ENCODE measurements at regions not wholly inside any gene's neighbourhood (a gene's known extent, or its start where the extent isn't known, plus 50 kb on each side); places are given as distances from the start of the nearest gene placed in this dataset.
"Not testable (repeated sequence)": the region's sequence is repeated elsewhere in the genome, so short reads cannot be mapped to it uniquely, and the experiment has no call there.

DNA sequence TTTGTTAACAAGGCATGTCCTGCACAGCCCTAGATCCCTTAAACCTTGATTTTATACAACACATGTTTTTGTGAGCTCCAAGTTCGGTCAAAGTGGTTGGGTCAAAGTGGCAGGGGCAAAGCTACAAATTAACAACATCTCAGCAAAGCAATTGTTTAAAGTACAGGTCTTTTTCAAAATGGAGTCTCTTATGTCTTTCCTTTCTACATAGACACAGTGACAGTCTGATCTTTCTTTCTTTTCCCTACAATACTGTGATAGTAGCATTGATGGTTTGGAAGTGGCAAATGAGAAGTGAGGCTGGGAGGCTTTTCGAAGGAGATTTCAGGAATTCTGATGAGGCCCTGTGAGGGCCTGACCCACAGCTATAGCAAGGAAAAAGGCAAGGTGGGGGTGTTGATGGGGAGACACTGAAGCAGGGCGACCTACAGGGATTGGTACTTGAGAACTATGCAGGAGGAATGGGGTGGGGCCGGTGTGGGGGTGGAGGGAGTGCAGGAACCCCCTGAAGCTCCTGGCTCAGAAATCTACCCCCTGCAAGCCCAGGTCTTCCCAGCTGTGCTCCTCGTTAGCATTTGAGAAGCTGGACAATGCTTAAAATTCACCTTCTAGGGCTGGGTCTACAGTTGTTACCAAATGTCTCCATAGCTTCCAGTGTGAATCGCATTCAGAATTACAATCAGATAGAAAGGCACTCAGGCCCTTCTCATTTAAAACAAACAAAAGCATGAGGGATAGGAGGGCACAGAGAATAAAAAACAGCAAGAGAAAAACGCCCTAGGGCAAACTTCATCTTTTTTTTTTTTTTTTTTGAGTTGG is 102.6 kb upstream of the PPM1J start:
- no peaks in the 10 kb centered on the region for H3K36me3 ChIP-seq (ENCODE audit: control insufficient read depth in 2 of 2, insufficient read depth in 2 of 2, low read length in 2 of 2)
- no peaks in the 10 kb centered on the region for H3K4me1 ChIP-seq (ENCODE audit: control insufficient read depth, insufficient read depth, low read length)
- no peak overlapping the region for H3K27ac ChIP-seq (ENCODE audit: low read length)
- no peaks in the 10 kb centered on the region for H3K9me3 ChIP-seq (ENCODE audit: control insufficient read depth in 2 of 2, low read length in 2 of 2)
- no peak overlapping the region for H3K9ac ChIP-seq (ENCODE audit: low read length in 2 of 2)
- no peaks in the 10 kb centered on the region for H3K27me3 ChIP-seq (ENCODE audit: control insufficient read depth in 1 of 2, insufficient read depth in 2 of 2, low read length in 2 of 2)
- H3K4me3 ChIP-seq (ENCODE audit: low read length in 2 of 2), result no peak overlapping the region

DNA sequence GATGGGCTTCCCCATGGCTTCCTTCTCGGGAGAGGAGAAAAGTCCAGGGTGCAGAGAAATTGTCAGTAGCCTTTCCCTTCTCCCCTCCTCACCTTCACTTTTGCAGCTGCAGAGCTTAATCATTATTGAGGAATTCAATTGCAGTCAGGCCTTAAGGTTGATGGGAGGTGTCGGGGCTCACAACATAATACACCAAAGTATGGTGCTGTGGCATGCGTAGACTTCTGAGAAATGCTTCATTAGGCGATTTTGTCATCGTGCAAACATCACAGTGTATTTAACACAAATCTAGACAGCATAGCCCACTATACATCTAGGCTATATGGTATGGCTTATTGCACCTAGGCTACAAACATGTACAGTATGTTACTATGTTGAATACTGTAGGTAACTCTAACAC is 100.2 kb upstream of the PPM1J start:
- H3K4me1 ChIP-seq (ENCODE audit: control insufficient read depth, insufficient read depth, low read length), result no peaks in the 10 kb centered on the region
- no peaks in the 10 kb centered on the region for H3K27me3 ChIP-seq (ENCODE audit: control insufficient read depth in 1 of 2, insufficient read depth in 2 of 2, low read length in 2 of 2)
- H3K4me3 ChIP-seq (ENCODE audit: low read length in 2 of 2), result no peak overlapping the region

DNA sequence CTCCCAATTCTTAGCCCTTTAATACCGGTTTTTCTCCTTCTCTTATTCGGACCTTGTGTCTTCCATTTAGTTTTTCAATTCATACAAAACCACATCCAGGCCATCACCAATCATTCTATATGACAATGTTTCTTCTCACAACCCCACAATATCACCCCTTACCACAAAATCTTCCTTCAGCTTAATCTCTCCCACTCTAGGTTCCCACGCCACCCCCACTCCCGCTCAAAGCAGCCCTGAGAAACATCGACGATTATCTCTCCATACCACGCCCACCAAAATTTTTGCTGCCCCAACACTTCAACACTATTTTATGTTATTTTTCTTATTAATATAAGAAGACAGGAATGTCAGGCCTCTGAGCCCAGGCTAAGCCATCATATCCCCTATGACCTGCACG is 99.5 kb upstream of the PPM1J start:
- not testable (repeated sequence) for H3K9ac ChIP-seq (ENCODE audit: low read length in 2 of 2); H3K27me3 ChIP-seq (ENCODE audit: control insufficient read depth in 1 of 2, insufficient read depth in 2 of 2, low read length in 2 of 2); H3K27ac ChIP-seq (ENCODE audit: low read length); H3K4me3 ChIP-seq (ENCODE audit: low read length in 2 of 2); H3K9me3 ChIP-seq (ENCODE audit: control insufficient read depth in 2 of 2, low read length in 2 of 2); H3K4me1 ChIP-seq (ENCODE audit: control insufficient read depth, insufficient read depth, low read length); H3K36me3 ChIP-seq (ENCODE audit: control insufficient read depth in 2 of 2, insufficient read depth in 2 of 2, low read length in 2 of 2)

More for the DNA sequence above, 100.2 kb upstream of the PPM1J start:
- no peak overlapping the region for H3K9ac ChIP-seq (ENCODE audit: low read length in 2 of 2)
- no peaks in the 10 kb centered on the region for H3K9me3 ChIP-seq (ENCODE audit: control insufficient read depth in 2 of 2, low read length in 2 of 2)
- H3K27ac ChIP-seq (ENCODE audit: low read length), result no peak overlapping the region
- no peaks in the 10 kb centered on the region for H3K36me3 ChIP-seq (ENCODE audit: control insufficient read depth in 2 of 2, insufficient read depth in 2 of 2, low read length in 2 of 2)

DNA sequence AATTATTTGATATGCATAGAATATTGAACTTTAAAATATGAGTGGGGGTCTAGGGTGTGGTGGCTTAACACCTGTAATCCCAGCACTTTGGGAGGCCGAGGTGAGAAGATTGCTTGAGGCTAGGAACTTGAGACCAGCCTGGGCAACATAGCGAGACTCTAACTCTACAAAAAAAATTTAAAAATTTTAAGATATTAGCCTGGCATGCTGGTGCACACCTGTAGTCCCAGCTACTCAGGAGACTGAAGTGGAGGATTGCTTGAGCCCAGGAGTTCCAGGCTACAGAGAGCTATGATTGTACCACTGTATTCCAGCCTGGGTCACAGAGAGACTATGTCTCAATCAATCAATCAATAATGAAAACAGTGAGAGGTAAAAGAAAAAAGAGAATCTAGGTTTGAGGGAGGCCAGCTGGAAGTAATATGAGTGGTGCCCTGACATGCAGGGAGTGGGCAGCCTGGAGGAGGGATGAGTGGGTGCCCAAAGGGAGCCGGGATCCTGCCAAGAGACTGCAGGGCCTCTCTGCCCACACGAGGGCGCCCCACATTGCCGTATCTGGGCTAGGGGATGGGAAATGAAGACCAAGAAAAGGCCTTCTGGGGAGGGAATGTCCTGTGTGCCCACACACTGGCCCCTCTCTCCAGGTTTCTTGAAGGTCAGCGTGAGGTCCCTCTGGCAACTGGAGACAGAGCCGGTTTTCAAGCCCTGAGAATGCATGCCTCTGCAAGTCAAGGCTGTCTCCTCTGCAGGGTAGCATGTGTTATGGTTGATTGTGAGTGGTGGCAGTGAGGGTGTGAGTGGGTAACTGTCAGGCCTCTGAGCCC is 93.9 kb upstream of the PPM1J start:
- H3K9me3 ChIP-seq (ENCODE audit: control insufficient read depth in 2 of 2, low read length in 2 of 2), result no peaks in the 10 kb centered on the region
- H3K4me1 ChIP-seq (ENCODE audit: control insufficient read depth, insufficient read depth, low read length), result no peaks in the 10 kb centered on the region
- H3K27me3 ChIP-seq (ENCODE audit: control insufficient read depth in 1 of 2, insufficient read depth in 2 of 2, low read length in 2 of 2), result peaks cover 0 to 4% of the 10 kb centered on the region in 2 donors
- H3K4me3 ChIP-seq (ENCODE audit: low read length in 2 of 2), result no peak overlapping the region
- no peak overlapping the region for H3K27ac ChIP-seq (ENCODE audit: low read length)
- H3K36me3 ChIP-seq (ENCODE audit: control insufficient read depth in 2 of 2, insufficient read depth in 2 of 2, low read length in 2 of 2), result no peaks in the 10 kb centered on the region
- no peak overlapping the region for H3K9ac ChIP-seq (ENCODE audit: low read length in 2 of 2)

DNA sequence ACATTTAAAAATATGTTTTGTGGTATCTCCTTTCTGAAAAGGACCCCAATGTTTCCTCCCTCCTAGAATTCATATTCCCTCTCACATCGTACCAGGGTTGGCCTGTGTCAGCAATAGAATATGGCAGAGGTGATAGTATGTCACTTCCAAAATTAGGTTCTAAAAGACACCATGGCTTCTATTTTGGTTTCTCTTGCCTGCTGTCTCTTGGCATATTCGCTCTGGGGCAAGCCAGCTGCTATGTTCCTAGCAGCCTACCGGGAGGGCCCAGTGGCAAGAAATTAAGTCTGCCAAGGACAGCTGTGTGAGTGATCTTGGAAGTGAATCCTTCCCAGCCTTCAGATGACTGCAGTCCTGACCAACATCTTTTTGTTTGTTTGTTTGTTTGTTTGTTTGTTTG is 92.9 kb upstream of the PPM1J start:
- Histone ChIP-seq H3K4me3 (ENCODE audit: low read length in 2 of 2) (no peak overlapping the region), H3K9me3 (ENCODE audit: control insufficient read depth in 2 of 2, low read length in 2 of 2) (no peaks in the 10 kb centered on the region), H3K27me3 (ENCODE audit: control insufficient read depth in 1 of 2, insufficient read depth in 2 of 2, low read length in 2 of 2) (peaks cover 0 to 5% of the 10 kb centered on the region in 2 donors), H3K36me3 (ENCODE audit: control insufficient read depth in 2 of 2, insufficient read depth in 2 of 2, low read length in 2 of 2) (no peaks in the 10 kb centered on the region), H3K27ac (ENCODE audit: low read length) (no peak overlapping the region), H3K9ac (ENCODE audit: low read length in 2 of 2) (no peak overlapping the region), H3K4me1 (ENCODE audit: control insufficient read depth, insufficient read depth, low read length) (no peaks in the 10 kb centered on the region)

DNA sequence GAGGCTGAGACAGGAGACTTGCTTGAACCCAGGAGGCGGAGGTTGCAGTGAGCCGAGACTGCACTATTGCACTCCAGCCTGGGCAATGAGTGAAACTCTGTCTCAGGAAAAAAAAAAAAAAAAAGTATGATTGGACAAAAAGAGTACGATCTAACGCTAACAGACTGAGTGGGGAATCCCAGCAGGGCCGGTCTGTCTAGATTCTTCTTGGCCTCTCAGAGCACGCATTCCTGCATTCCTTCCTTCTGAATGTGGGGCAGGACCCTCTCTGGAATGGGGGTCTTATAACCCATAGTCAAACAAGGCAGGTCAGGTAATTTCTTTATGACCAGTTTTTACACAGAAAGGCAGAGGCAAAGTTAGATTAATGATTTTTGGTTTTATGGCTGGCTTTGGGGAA is 92.0 kb upstream of the PPM1J start:
- Histone ChIP-seq H3K27ac (ENCODE audit: low read length) (no peak overlapping the region), H3K27me3 (ENCODE audit: control insufficient read depth in 1 of 2, insufficient read depth in 2 of 2, low read length in 2 of 2) (peaks cover 0 to 5% of the 10 kb centered on the region in 2 donors), H3K9ac (ENCODE audit: low read length in 2 of 2) (no peak overlapping the region)

DNA sequence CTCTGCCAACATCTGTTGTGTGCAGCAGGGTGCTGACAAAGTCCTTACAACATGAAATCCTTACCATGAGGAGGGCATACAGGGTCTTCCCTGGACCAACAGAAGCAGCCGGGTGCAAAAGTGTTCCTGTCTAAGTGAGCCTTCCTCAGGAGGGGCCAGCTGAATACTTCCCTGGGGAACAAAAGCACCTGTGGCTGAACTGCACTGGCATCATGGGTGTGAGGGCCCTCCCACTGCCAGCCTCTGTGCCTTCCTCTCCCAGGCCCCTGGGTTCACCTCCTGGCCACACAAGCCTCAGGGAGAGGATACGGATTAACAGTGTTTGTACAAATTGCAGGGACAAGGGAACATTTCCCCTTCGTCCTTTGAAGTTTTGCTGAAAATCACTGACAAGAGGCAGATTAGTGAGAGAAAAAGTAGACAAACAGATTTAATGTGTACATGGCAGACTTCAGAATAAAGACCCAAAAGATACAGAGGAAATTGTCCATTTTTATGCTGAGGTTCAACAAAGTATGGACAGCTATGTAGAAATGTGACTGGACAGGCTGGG is 91.0 kb upstream of the PPM1J start:
- H3K9ac ChIP-seq (ENCODE audit: low read length in 2 of 2), result no peak overlapping the region
- peaks cover 0 to 5% of the 10 kb centered on the region in 2 donors for H3K27me3 ChIP-seq (ENCODE audit: control insufficient read depth in 1 of 2, insufficient read depth in 2 of 2, low read length in 2 of 2)
- H3K9me3 ChIP-seq (ENCODE audit: control insufficient read depth in 2 of 2, low read length in 2 of 2), result no peaks in the 10 kb centered on the region
- no peaks in the 10 kb centered on the region for H3K4me1 ChIP-seq (ENCODE audit: control insufficient read depth, insufficient read depth, low read length)
- no peaks in the 10 kb centered on the region for H3K36me3 ChIP-seq (ENCODE audit: control insufficient read depth in 2 of 2, insufficient read depth in 2 of 2, low read length in 2 of 2)
- no peak overlapping the region for H3K4me3 ChIP-seq (ENCODE audit: low read length in 2 of 2)
- H3K27ac ChIP-seq (ENCODE audit: low read length), result no peak overlapping the region

More for the DNA sequence above, 92.0 kb upstream of the PPM1J start:
- Histone ChIP-seq H3K36me3 (ENCODE audit: control insufficient read depth in 2 of 2, insufficient read depth in 2 of 2, low read length in 2 of 2) (no peaks in the 10 kb centered on the region), H3K9me3 (ENCODE audit: control insufficient read depth in 2 of 2, low read length in 2 of 2) (no peaks in the 10 kb centered on the region), H3K4me3 (ENCODE audit: low read length in 2 of 2) (no peak overlapping the region), H3K4me1 (ENCODE audit: control insufficient read depth, insufficient read depth, low read length) (no peaks in the 10 kb centered on the region)

DNA sequence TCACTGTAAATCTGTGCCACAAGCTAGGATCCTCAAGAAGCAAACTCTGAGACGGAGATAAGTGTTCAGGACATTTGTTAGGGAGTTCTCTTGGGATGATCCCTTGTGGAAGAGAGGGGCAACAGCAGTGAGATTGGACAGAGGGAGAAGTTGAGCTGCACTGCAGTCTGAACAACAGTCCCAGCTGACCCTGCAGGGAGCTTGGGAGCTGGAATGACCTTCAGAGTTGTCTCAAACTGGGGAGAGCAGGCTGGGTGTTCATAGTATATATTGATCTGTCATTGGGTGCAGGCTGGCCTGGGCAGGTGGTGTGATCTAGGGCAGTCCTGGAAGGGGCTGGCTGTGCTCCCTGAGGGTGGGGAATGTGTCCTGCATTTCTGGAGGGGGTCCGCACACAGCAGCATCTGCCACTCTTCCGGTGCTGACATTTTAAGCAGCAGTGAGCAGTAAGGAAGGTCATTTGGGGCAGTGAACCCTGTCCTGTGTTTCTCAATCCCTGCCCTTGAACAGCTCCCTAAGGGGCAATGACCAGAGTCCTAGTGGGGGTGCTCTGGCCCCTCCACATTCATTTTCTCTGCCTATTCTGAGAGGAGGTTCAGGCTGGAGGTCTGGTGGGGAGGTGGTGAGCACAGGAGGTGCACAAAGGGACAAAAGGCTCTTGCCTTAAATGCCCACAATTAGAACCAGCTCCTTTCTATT is 90.2 kb upstream of the PPM1J start:
- Histone ChIP-seq H3K27me3 (ENCODE audit: control insufficient read depth in 1 of 2, insufficient read depth in 2 of 2, low read length in 2 of 2) (peaks cover 0 to 5% of the 10 kb centered on the region in 2 donors), H3K9ac (ENCODE audit: low read length in 2 of 2) (no peak overlapping the region), H3K36me3 (ENCODE audit: control insufficient read depth in 2 of 2, insufficient read depth in 2 of 2, low read length in 2 of 2) (no peaks in the 10 kb centered on the region), H3K4me3 (ENCODE audit: low read length in 2 of 2) (no peak overlapping the region), H3K4me1 (ENCODE audit: control insufficient read depth, insufficient read depth, low read length) (no peaks in the 10 kb centered on the region), H3K27ac (ENCODE audit: low read length) (no peak overlapping the region), H3K9me3 (ENCODE audit: control insufficient read depth in 2 of 2, low read length in 2 of 2) (no peaks in the 10 kb centered on the region)

DNA sequence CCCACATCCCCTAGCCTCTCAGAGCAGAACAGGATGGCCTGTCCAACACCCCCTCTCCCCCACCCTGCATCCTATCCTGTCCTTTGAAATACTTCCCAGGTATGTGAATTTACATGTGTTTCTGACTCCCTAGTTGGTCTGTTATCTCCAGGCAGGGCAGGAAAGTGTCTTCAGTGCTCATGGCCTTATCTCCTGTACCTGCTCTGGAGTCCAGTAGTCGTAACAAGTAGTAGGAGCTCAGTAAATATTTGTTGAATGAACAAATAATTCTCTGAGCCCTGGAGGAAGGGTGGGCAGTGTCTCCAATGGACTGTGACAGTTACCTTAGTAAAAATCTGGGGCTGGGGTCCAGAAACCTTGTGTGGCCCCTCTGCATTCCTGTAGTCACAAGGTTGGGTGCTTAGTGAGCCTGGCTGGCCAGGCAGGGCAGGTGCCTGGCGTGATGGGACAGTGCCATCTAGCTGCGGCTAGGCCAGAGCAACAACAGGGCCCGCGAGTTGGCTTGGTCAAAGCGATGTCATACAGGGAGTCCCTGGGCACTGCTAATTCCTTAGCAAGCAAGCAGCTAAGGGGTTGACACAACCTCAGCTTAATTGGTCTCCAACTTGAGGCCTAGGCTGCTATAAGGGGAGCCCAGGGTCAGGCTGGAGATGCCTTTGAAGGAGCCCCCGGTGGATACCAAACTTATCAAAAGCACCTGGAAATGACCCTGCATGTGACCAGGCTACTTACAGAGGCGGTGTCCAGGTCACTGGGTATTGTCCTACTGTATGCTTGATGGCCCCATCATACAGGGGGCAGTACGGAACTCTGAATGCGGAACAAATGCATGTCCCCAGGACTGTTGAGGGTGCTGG is 89.0 kb upstream of the PPM1J start:
- H3K9ac ChIP-seq (ENCODE audit: low read length in 2 of 2), result no peak overlapping the region
- H3K4me1 ChIP-seq (ENCODE audit: control insufficient read depth, insufficient read depth, low read length), result no peaks in the 10 kb centered on the region
- H3K27me3 ChIP-seq (ENCODE audit: control insufficient read depth in 1 of 2, insufficient read depth in 2 of 2, low read length in 2 of 2), result peaks cover 0 to 5% of the 10 kb centered on the region in 2 donors

DNA sequence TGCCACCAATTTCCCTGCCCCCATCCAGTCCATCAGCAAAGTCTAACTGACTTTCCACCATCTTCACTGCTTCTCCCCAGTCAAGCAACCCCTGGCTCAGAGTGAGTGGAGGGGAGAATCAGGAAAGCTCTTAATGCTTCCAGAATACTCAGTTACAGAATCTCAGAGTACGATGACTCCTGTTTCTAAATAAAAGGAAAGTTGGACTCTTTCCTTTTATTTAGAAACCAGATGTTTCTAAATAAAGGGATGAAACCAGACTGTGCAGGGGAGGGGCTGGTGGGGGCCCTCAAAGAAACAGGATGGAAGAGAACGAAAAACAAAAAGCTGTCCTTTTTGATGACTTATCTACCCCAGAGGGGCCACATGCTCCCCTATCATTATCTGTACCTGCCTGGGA is 85.2 kb upstream of the PPM1J start:
- Histone ChIP-seq H3K9ac (ENCODE audit: low read length in 2 of 2) (no peak overlapping the region), H3K27ac (ENCODE audit: low read length) (no peak overlapping the region), H3K36me3 (ENCODE audit: control insufficient read depth in 2 of 2, insufficient read depth in 2 of 2, low read length in 2 of 2) (no peaks in the 10 kb centered on the region), H3K4me3 (ENCODE audit: low read length in 2 of 2) (no peak overlapping the region), H3K4me1 (ENCODE audit: control insufficient read depth, insufficient read depth, low read length) (peaks cover 2% of the 10 kb centered on the region), H3K27me3 (ENCODE audit: control insufficient read depth in 1 of 2, insufficient read depth in 2 of 2, low read length in 2 of 2) (peaks cover 0 to 3% of the 10 kb centered on the region in 2 donors), H3K9me3 (ENCODE audit: control insufficient read depth in 2 of 2, low read length in 2 of 2) (no peaks in the 10 kb centered on the region)

More for the DNA sequence above, 89.0 kb upstream of the PPM1J start:
- no peak overlapping the region for H3K27ac ChIP-seq (ENCODE audit: low read length)
- no peaks in the 10 kb centered on the region for H3K9me3 ChIP-seq (ENCODE audit: control insufficient read depth in 2 of 2, low read length in 2 of 2)
- H3K36me3 ChIP-seq (ENCODE audit: control insufficient read depth in 2 of 2, insufficient read depth in 2 of 2, low read length in 2 of 2), result no peaks in the 10 kb centered on the region
- H3K4me3 ChIP-seq (ENCODE audit: low read length in 2 of 2), result no peak overlapping the region

All from stomach smooth muscle (tissue), 2 donors.